Erythroblast (primary cell): ENCODE measurements at regions not wholly inside any gene's neighbourhood (a gene's known extent, or its start where the extent isn't known, plus 50 kb on each side); places are given as distances from the start of the nearest gene placed in this dataset.

Source experiments
- GATA1 ChIP-seq: IDR thresholded peaks from 2 replicates; pipeline ENCODE4 v1.6.1; 2011; ENCODE audit warnings: low read depth, mild to moderate bottlenecking, control low read depth, low read length, moderate library complexity
- POLR2A ChIP-seq: IDR thresholded peaks from 2 replicates; pipeline ENCODE4 v1.6.1; 2011; ENCODE audit warnings: mild to moderate bottlenecking, low read length

- TF ChIP-seq POLR2A, result no peak
- TF ChIP-seq GATA1, result no peak
Observed at GRCh38 chrX:77065896-77066295, 381.3 kb upstream of the FGF16 start.
